H1 (cell line): ENCODE measurements at regions not wholly inside any gene's neighbourhood (a gene's known extent, or its start where the extent isn't known, plus 50 kb on each side); places are given as distances from the start of the nearest gene placed in this dataset.

Experiments used
- CTCF ChIA-PET: fragments of 300-600 bp; sonication (Branson Sonifier 250); formaldehyde crosslinking; loops from one replicate; lab custom pipeline; 2021; ENCODE audit not compliant: partially characterized antibody; lab: Charles Lee
- POLR2A ChIA-PET: fragments of 300-600 bp; sonication (Branson Sonifier 250); formaldehyde crosslinking; loops from one replicate; lab custom pipeline; 2021; ENCODE audit warnings: inconsistent platforms; ENCODE audit not compliant: partially characterized antibody; lab: Charles Lee
- DNase-seq, 2 experiments: peaks; one replicate each; pipeline versions ENCODE4 v3.0.0 to v3.0.0-alpha.2; 2010 to 2022; ENCODE audit warnings: low spot score in 2 of 2, low read depth in 1 of 2, mixed read lengths in 1 of 2
- FAIRE-seq: peaks from 2 replicates; lab custom pipeline; 2011; peaks lifted over from hg19 to GRCh38; lab: Jason Lieb, UNC
- H2AFZ ChIP-seq: 2 replicates; pipeline ENCODE4 v1.8.1; 2012; ENCODE audit warnings: low read length, inconsistent platforms
- H2AK5ac ChIP-seq: 2 replicates; pipeline ENCODE4 v1.6.1; 2013; ENCODE audit warnings: low read depth, low read length
- H2BK120ac ChIP-seq: replicated peaks from 2 replicates; pipeline ENCODE3; 2013; ENCODE audit warnings: low read depth, low read length, inconsistent platforms
- H2BK12ac ChIP-seq: 2 replicates; pipeline ENCODE4 v1.6.1; 2013; ENCODE audit warnings: low read depth, low read length
- H2BK15ac ChIP-seq: 2 replicates; pipeline ENCODE4 v1.6.1; 2013; ENCODE audit warnings: low read length
- H2BK20ac ChIP-seq: 2 replicates; pipeline ENCODE4 v1.6.1; 2013; ENCODE audit warnings: low read length
- H2BK5ac ChIP-seq: 2 replicates; pipeline ENCODE4 v1.6.1; 2013; ENCODE audit warnings: low read depth, low read length
- H3K14ac ChIP-seq: 2 replicates; pipeline ENCODE4 v1.6.1; 2013; ENCODE audit warnings: inconsistent platforms; ENCODE audit not compliant: insufficient read length
- H3K18ac ChIP-seq: 2 replicates; pipeline ENCODE4 v1.6.1; 2013; ENCODE audit warnings: low read length; ENCODE audit errors: extremely low read depth
- H3K23ac ChIP-seq: 2 replicates; pipeline ENCODE4 v1.6.1; 2013; ENCODE audit warnings: inconsistent platforms; ENCODE audit not compliant: insufficient read length
- H3K23me2 ChIP-seq: 2 replicates; pipeline ENCODE4 v1.6.1; 2013; ENCODE audit warnings: low read depth, low read length
- H3K27ac ChIP-seq: 2 replicates; pipeline ENCODE4 v1.6.1; 2011; ENCODE audit warnings: low read depth, low read length, inconsistent platforms
- H3K27me3 ChIP-seq, 4 experiments: replicated peaks in 1 of 4; 1 replicate in 1 of 4; 2 replicates in 3 of 4; pipeline versions ENCODE4 v1.6.1 to v1.8.1; 2011 to 2013; ENCODE audit warnings: low read length in 3 of 4, mild to moderate bottlenecking in 3 of 4, inconsistent platforms in 2 of 4, mixed read lengths in 2 of 4, moderate library complexity in 1 of 4; ENCODE audit not compliant: control insufficient read depth in 3 of 4, insufficient read depth in 3 of 4; ENCODE audit errors: extremely low read depth in 1 of 4
- H3K36me3 ChIP-seq, 4 experiments: 2 replicates each; pipeline versions ENCODE4 v1.6.1 to v1.8.1; 2011 to 2013; ENCODE audit warnings: mild to moderate bottlenecking in 4 of 4, low read length in 3 of 4, moderate library complexity in 2 of 4, control low read depth in 1 of 4, inconsistent platforms in 1 of 4; ENCODE audit not compliant: insufficient read depth in 4 of 4, control insufficient read depth in 2 of 4
- H3K4ac ChIP-seq: replicated peaks from 2 replicates; pipeline ENCODE3; 2013; ENCODE audit warnings: low read length, low read depth, mixed read lengths, inconsistent platforms; ENCODE audit not compliant: insufficient read length
- H3K4me1 ChIP-seq, 4 experiments: replicated peaks in 1 of 4; 1 replicate in 1 of 4; 2 replicates in 3 of 4; pipeline versions ENCODE4 v1.6.1 to v1.8.1; 2011 to 2013; ENCODE audit warnings: low read length in 3 of 4, inconsistent platforms in 2 of 4, mixed read lengths in 1 of 4; ENCODE audit not compliant: insufficient read depth in 4 of 4, control insufficient read depth in 3 of 4
- H3K4me2 ChIP-seq, 2 experiments: 2 replicates each; pipeline versions ENCODE4 v1.6.1 to v1.8.1; 2011 to 2013; ENCODE audit warnings: low read depth in 2 of 2, low read length in 2 of 2, control low read depth in 1 of 2, inconsistent platforms in 1 of 2, mild to moderate bottlenecking in 1 of 2; ENCODE audit not compliant: insufficient read depth in 1 of 2
- H3K4me3 ChIP-seq, 4 experiments: fragments of 200-600, 300-600 bp in 1 of 4; sonication (generic), shearing (Covaris generic), sonication (Bioruptor Twin) in 1 of 4; 2 replicates each; pipeline versions ENCODE4 v1.5.1 to v1.8.1; 2011 to 2016; ENCODE audit warnings: low read length in 4 of 4, low read depth in 3 of 4, control low read depth in 2 of 4, inconsistent platforms in 2 of 4, mild to moderate bottlenecking in 2 of 4, mixed read lengths in 1 of 4, moderate library complexity in 1 of 4; ENCODE audit not compliant: insufficient read depth in 2 of 4; ENCODE audit errors: extremely low read depth in 1 of 4
- H3K56ac ChIP-seq: replicated peaks from 2 replicates; pipeline ENCODE3; 2013; ENCODE audit warnings: low read depth, mild to moderate bottlenecking, mixed read lengths, low read length, inconsistent platforms; ENCODE audit not compliant: insufficient read length
- H3K79me1 ChIP-seq: 2 replicates; pipeline ENCODE4 v1.6.1; 2013; ENCODE audit warnings: low read depth, low read length, control low read depth
- H3K79me2 ChIP-seq, 2 experiments: 2 replicates each; pipeline versions ENCODE4 v1.6.1 to v1.8.1; 2012 to 2013; ENCODE audit warnings: low read length in 2 of 2, mild to moderate bottlenecking in 2 of 2, inconsistent platforms in 1 of 2; ENCODE audit not compliant: insufficient read depth in 2 of 2, control insufficient read depth in 1 of 2
- H3K9ac ChIP-seq, 4 experiments: replicated peaks in 1 of 4; 1 replicate in 1 of 4; 2 replicates in 3 of 4; pipeline versions ENCODE4 v1.6.1 to v1.8.1; 2011 to 2013; ENCODE audit warnings: low read depth in 3 of 4, low read length in 3 of 4, control low read depth in 2 of 4, mild to moderate bottlenecking in 2 of 4, moderate library complexity in 2 of 4, inconsistent platforms in 1 of 4; ENCODE audit errors: extremely low read depth in 1 of 4
- H3K9me3 ChIP-seq, 2 experiments: 2 replicates each; pipeline versions ENCODE4 v1.6.1 to v1.8.1; 2012 to 2013; ENCODE audit warnings: mild to moderate bottlenecking in 2 of 2, moderate library complexity in 2 of 2, control low read depth in 1 of 2, inconsistent platforms in 1 of 2, low read depth in 1 of 2, low read length in 1 of 2, mixed read lengths in 1 of 2; ENCODE audit not compliant: insufficient read depth in 2 of 2
- H4K20me1 ChIP-seq, 2 experiments: replicated peaks in 1 of 2; 2 replicates each; pipeline versions ENCODE3 to v1.8.1; 2011 to 2013; ENCODE audit warnings: inconsistent platforms in 2 of 2, low read length in 2 of 2, mild to moderate bottlenecking in 1 of 2; ENCODE audit not compliant: insufficient read depth in 2 of 2, control insufficient read depth in 1 of 2
- H4K5ac ChIP-seq: 2 replicates; pipeline ENCODE4 v1.6.1; 2013; ENCODE audit warnings: low read length, low read depth, mixed read lengths, inconsistent platforms; ENCODE audit not compliant: insufficient read length
- H4K8ac ChIP-seq: 2 replicates; pipeline ENCODE4 v1.8.0; 2013; ENCODE audit warnings: mild to moderate bottlenecking, moderate library complexity, low read length, inconsistent platforms; ENCODE audit not compliant: insufficient read depth; ENCODE audit errors: extremely low read depth
- H4K91ac ChIP-seq: replicated peaks from 2 replicates; pipeline ENCODE3; 2013; ENCODE audit warnings: low read length, mixed read lengths, inconsistent platforms; ENCODE audit not compliant: insufficient read length
- JUND ChIP-seq: IDR thresholded peaks from 2 replicates; pipeline ENCODE4 v1.6.1; 2011; ENCODE audit warnings: mild to moderate bottlenecking, improper control_type of control experiment, low read length
- WGBS, 2 experiments: shearing (Covaris generic) in 1 of 2; methylation state at CpG; one replicate each; pipeline versions ENCODE4 v1.1.6 to v1.1.7; 2013 to 2015; ENCODE audit warnings: low lambda C conversion rate in 2 of 2, mixed read lengths in 2 of 2, inconsistent platforms in 1 of 2, low coverage in 1 of 2, missing lambda C conversion rate in 1 of 2; ENCODE audit not compliant: insufficient replicate concordance in 2 of 2, insufficient coverage in 1 of 2, insufficient read length in 1 of 2; ENCODE audit errors: extremely low coverage in 1 of 2, missing lambda C conversion rate in 1 of 2; 5-methylcytosine and 5-hydroxymethylcytosine counted together

- Histone ChIP-seq H2AFZ (no peak overlapping the region), H3K18ac (no peak overlapping the region), H3K9ac (no peak overlapping the region), H3K14ac (no peak overlapping the region), H3K4me2 (no peak overlapping the region), H3K79me2 (no peaks in the 10 kb centered on the region), H4K8ac (no peak overlapping the region), H3K9me3 (no peaks in the 10 kb centered on the region), H2BK120ac (no peak overlapping the region), H4K91ac (no peak overlapping the region), H2AK5ac (no peak overlapping the region), H3K4ac (no peak overlapping the region), H2BK15ac (no peak overlapping the region), H3K23ac (no peak overlapping the region), H4K20me1 (no peaks in the 10 kb centered on the region), H2BK5ac (no peak overlapping the region), H4K5ac (no peak overlapping the region), H2BK20ac (no peak overlapping the region), H2BK12ac (no peak overlapping the region), H3K27ac (no peak overlapping the region), H3K36me3 (no peaks in the 10 kb centered on the region), H3K4me3 (no peak overlapping the region), H3K79me1 (no peaks in the 10 kb centered on the region), H3K4me1 (peaks cover 0 to 15% (median 5%) of the 10 kb centered on the region in 4 experiments; a peak in 6 of 7 replicates), H3K56ac (no peak overlapping the region), H3K27me3 (peaks cover 0 to 2% (median 0%) of the 10 kb centered on the region in 4 experiments; a peak in 1 of 7 replicates), H3K23me2 (no peaks in the 10 kb centered on the region)
- FAIRE-seq (no peak), DNase-seq (no peak)
- ChIA-PET POLR2A (no interaction called here), CTCF (interaction anchor here (0.8 to 1.3 kb wide), 3 partner anchors 9 to 130 kb away, joined by 3 to 5 read pairs (median 5); no protein-coding TSS in a partner anchor)
- WGBS, 2 experiments = 80% methylated on average over 3 of the region's 3 CpGs; no CpG with 5 or more reads in 1 of the 2 experiments
- TF ChIP-seq JUND = no peak
These were observed 74.2 kb downstream of the CD83 start for GRCh38 chr6:14191761-14192160.
